Activated CD4-positive, alpha-beta T cell treated with anti-CD3 and anti-CD28 coated beads, Interleukin-10, Interleukin-2, amounts not matched to agents 100 ng/mL and 50 ng/mL, durations not matched to agents 16 hours and 8 hours (primary cell): ENCODE measurements at regions not wholly inside any gene's neighbourhood (a gene's known extent, or its start where the extent isn't known, plus 50 kb on each side); places are given as distances from the start of the nearest gene placed in this dataset.
"Not testable (repeated sequence)": the region's sequence is repeated elsewhere in the genome, so short reads cannot be mapped to it uniquely, and the experiment has no call there.

ENCODE experiments used
- DNase-seq: peaks from one replicate; pipeline ENCODE4 v3.0.0-alpha.2; 2020

DNA sequence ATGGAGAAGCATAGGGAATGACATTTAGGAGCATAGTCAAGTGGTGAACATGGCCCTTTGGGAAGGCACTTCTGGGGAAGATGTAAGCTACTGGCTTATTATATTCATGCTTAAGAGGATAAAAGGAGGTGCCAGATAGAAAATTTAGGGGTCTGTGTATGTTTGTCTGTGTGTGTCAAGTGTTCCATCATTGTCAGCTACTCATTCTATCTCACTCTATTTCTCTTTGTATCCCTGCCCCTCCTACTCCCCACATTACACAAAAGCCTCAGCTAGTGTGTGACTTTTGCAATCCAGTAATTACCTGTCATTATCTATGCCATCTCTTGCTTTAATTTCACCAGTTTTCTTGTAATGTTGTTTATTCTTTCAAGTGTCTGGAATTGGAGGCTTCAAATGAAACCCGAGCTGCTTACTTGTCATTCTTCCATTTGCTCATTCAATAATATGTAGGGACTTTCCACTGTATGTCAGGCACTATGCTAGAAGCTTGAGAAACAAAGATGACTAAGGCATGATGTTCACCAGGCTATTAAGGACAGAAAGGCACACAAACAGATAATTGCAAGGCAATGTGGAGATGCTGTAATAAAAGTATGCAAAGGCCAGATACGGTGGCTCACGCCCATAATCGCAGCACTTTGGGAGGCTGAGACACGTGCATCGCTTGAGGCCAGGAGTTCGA is 229.8 kb upstream of the TEX13C start:
- peak; percentile 2 for DNase-seq

DNA sequence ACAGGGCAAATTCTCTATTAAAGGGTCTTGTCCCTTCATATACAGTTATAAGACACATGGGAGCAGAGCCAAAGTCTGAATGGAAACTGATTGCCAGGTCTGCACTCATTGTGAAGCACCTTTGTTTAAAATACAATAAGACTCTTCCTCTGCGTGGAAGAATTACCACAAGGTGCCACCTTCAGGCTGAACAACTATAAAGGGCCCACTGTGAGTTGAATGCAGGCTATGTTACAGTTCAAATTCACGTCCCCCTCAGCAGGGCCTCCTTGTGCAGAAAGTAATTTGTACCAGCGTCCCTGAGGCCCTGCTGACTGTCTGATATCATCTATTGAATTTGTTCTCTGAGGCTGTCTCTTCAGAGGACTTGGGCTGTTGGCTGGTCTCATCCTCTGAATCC is 225.8 kb upstream of the TEX13C start:
- DNase-seq = no peak

DNA sequence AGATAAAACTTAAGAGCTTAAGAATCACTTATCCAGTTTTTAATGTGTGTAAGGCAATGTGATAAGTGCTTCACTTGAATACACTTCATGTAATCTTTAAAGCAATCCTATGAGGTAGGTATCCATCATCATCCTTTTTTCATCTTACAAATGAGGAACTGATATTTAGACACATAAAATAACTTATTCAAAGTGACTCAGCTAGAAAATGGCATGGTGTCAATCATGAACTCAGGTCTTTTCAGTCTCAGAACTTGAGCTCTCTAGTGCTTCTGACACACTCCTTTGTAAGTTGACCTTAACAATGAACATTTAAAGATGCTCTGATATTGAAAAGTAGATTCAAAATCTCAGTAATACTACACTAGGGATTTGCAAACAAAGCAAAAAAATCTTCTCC is 224.8 kb upstream of the TEX13C start:
- no peak for DNase-seq

DNA sequence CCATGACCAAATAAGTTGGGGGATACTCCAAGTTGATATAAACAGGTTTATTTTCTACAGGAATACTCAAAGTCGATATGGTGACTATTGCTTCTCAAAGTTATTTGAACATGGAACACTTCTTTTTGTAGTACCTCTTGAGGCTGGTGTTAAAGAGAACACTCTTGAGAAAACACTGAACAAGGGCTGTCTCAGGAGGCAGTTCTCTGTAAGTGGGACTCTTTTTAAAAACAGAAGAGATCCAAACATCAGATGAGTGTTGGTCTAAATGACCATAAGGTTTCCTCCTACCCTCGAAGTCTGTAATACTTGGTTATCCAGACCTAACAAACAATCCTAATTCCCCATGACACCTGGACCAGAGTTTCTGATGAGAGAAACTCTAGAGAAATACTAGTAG is 223.2 kb upstream of the TEX13C start:
- DNase-seq = no peak

DNA sequence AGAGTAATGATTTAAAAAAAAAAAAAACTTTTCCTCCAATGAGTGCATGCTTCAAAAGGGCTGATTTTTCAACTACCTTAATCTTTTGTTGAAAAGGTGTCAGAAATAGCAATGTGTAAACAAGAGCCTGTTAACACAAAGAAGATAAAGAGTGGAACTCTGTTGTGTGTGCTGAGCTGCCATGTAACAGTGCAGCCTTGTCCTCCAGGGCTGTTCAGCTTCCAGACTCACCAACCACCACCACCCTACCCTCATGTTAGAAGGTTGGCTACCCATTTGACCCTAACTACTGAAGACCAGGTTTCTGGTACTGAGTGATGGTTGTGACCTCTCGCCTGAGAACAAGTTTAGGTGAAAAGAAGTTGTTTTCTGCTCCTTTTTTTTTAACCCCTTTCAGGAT is 222.8 kb upstream of the TEX13C start:
- DNase-seq = no peak

DNA sequence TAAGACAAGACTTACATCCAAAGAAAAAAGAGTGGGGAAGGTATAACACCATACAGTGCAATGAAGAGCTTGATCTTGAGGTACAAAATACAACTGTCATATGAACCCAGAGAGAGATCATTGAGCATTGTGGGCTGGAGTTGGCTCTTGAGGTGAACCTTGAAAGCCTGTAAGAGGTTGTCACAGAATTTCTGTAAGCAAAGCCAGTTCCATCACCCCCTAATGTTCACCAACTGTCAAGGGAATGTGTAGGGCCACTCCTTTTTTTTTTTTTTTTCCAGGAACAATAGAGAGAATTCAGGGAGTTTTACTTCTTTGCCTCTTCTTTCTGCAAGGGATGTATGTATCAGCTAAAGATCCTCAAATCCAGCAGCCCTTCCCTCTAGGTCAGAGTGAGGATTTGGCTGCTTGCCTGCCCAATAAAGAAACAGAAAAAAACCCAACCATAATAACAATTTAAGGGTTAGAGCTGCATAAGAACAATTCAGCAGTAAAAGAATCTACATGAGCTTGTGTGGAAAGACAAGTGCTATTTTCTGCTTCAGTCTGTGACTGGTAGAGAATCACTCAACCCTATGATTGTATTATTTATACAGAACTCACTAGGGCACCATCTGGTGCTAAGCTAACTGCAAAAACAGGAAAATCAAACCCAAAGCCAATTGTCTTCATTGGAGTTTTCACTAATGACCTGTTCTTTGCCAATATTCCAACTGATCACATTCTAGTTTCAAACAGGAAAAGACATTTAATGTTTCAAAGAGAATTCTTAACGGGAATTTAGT is 217.5 kb upstream of the TEX13C start:
- no peak for DNase-seq

DNA sequence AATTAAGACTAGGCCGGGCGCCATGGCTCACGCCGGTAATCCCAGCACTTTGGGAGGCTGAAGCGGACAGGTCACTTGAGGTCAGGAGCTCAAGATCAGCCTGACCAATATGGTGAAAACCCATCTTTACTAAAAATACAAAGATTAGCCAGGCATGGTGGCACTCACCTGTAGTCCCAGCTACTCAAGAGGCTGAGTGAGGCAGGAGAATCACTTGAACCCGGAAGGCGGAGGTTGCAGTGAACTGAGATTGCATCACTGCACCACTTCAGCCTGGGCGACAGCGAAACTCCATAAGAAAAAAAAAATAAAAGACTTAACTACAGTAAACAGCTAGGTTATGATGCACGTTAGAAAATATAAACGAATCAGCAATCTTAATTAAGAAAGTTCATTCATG is 216.0 kb upstream of the TEX13C start:
- no peak for DNase-seq

DNA sequence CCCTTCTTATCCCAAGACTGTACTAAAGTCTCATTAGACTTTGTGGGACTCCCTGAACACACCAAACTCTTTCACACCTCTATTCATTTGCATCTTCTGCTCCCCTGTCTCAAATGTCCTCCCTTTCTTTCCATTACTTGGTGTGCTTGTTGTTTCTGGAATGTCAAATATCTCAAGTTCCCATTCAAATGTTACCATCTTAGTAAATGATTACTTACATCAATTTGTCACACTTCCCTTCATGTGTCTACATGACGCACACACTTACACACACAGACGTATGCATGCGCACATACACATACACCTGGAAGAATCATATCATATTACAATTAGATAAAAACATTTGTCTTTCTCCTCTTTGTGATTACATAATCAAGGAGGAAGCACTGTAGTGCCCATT is 210.8 kb upstream of the TEX13C start:
- DNase-seq = no peak

DNA sequence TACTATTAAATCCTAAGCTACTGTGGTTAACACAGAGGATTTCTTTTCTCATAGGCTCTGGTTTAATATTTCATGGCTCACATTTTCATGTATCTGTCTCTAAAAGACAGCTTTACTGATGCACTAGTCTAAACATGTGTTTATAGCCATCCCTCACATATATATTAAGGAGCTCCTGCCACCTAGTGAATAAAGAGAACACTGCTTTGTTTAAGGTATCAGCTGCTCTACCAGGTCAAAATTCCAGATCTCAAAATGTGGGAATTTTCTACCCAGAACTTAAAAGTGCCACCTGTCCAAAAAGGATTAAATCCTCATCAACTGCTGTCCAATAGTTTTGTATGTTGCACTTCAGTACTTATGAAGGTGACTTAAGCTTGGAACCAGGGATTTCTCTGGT is 188.5 kb upstream of the TEX13C start:
- peak; percentile 16 for DNase-seq

DNA sequence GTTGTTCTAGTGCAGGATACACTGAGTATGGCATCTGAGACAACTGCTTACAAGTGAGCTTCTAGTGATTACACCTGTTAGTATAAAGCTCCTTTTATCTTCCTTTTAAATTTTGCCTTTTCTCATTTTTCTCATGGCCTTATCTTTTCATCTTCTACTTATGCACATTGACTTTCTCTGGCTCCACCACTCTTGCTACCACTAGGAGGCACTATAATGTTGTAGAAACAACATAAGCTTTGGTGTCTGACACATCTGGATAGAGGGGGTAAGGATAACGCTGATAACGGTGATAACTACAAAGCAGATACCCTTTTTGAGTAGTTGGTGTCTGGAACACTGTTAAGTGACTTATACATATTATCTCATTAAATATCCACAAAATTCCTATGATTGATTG is 187.4 kb upstream of the TEX13C start:
- peak; percentile 60 for DNase-seq

DNA sequence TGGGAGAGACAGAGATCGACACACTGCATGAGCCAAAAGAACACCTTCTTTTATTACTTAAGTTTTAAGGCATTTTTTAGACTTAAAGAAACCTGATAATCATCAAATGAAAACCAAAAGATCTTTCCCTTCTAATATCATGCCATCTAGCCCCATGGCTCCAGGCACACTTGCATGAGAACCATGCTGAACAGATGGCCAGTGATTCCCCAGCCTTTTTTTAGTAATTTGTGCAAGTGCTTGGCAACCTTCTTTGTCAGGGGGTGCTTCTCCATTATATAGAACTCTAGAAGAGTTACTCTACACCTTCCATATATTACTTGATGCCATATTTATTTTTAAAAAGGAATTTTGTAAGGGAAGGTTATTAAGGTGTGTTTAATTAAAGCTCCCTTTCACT is 182.2 kb upstream of the TEX13C start:
- no peak for DNase-seq

DNA sequence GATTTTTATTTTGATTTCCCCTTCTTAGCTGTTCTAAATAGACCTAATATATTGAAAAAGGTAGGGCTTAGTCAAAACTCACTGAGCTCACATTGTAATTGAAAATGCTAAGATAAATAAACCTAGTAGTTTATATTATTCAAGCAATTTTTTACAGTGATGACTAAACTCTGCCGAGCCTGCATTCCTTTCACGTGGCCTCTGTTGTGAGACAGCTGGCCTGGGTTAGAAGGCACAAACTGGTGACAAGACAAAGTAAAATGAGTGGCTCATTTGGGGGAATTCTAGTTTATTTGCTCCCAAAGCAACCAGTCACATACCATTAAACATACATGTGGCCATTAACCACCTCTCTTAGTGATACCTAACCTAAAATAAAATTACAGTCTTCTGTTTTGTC is 169.4 kb upstream of the TEX13C start:
- DNase-seq = no peak

DNA sequence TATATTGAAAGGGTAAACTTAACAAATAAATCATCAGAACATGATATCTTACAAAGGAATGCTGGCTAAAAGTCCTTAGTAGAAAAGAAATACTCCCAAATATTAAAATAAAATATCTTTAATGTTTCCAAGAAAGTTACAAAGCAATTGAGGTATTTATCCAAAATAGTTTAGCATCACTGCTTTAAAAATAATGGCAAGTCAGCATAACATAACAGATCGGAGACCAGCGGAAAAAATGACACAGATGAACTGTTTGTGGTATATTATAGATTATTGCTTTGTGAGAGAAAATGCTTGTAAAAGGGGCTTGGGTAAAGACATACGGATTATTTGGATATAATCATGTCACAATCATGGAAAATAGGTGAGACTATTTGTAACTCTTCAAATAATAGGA is 168.5 kb upstream of the TEX13C start:
- no peak for DNase-seq

DNA sequence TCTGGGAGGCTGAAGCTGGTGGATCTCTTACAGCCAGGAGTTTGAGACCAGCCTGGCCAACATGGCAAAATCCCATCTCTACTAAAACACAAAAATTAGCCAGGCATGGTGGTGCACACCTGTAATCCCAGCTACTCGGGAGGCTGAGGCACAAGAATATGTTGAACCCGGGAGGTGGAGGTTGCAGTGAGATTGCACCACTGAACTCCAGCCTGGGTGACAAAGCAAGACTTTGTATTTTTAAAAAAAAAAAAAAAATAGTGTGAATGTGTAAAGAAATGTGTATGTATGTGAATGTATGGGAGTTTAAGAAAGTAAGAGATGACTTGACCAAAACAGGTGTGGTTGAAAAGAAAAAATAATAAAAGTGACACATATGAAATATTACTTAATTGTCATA is 167.7 kb upstream of the TEX13C start:
- no peak for DNase-seq

DNA sequence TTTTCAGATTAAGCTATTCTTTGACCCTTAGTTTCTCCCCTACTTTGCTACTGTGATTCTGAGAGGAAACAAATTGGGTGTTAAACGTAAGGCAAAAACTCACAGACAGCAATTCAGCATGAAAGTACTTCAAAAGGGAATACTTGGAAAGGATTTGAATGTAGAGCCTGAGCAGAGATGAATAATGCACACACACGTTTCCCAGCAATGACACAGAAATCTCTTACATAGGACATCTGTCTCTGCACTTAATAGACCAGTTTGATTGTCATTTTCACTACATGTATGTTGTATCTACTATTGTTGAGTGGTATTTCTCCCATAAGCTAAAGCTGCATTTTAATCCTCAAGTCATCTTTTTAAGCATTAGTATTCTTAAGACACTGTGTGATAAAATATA is 166.1 kb upstream of the TEX13C start:
- DNase-seq = no peak

DNA sequence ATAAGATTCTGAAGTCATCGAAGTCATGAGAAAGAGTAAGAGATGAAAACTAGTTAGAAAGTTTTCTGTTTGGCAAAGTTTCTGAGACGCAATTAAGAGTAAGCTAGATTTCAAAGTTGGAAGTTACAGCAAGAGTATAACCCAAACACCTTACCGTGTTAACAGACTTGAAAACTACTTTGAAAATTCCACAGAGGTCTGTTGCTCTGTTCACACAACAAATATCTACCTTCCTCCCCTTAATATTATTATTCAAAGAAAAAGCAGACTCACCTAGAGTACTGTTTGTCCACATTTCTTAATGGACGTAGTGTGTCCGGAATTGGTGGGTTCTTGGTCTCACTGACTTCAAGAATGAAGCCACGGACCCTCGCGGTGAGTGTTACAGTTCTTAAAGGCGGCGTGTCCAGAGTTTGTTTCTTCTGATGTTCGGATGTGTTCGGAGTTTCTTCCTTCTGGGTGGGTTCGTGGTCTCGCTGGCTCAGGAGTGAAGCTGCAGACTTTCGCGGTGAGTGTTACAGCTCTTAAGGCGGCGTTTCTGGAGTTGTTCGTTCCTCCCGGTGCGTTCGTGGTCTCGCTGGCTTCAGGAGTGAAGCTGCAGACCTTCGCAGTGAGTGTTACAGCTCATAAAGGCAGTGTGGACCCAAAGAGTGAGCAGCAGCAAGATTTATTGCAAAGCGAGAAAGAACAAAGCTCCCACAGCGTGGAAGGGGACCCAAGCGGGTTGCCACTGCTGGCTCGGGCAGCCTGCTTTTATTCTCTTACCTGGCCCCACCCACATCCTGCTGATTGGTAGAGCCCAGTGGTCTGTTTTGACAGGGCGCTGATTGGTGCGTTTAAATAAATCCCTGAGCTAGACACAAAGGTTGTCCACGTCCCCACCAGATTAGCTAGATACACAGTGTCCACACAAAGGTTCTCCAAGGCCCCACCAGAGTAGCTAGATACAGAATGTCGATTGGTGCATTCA is 165.1 kb upstream of the TEX13C start:
- DNase-seq = not testable (repeated sequence)

DNA sequence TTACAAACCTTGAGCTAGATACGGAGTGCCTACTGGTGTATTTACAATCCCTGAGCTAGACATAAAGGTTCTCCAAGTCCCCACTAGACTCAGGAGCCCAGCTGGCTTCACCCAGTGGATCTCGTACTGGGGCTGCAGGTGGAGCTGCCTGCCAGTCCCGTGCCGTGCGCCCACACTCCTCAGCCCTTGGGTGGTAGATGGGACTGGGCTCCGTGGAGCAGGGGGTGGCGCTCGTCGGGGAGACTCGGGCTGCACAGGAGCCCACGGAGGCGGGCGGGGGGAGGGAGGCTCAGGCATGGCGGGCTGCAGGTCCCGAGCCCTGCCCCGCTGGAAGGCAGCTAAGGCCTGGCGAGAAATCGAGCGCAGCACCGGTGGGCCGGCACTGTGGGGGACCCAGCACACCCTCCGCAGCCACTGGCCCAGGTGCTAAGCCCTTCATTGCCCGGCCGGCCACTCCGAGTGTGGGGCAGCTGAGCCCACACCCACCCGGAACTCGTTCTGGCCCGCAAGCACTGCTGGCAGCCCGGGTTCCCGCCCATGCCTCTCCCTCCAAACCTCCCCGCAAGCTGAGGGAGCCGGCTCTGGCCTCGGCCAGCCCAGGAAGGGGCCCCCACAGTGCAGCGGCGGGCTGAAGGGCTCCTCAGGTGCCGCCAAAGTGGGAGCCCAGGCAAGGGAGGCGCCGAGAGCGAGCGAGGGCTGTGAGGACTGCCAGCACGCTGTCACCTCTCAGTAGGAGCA is 164.2 kb upstream of the TEX13C start:
- DNase-seq = not testable (repeated sequence)

DNA sequence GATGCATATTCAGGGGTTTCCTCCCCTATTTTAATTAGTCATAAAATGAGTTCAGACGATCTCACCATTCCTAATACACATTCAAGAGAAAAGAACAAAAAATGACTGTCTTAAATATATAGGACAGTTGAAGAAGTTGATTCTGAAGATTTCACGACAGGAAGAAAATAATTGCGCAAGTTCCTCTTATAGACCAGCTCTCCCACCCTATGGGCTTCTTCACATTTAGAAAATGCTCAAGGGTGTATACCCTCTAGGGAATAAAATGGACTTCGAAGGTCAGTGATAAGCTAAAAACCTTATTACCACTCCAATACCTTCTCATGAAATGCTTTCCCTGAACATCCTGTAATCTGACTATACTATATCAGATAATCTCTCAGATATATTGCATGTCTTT is 149.2 kb upstream of the TEX13C start:
- DNase-seq = no peak

DNA sequence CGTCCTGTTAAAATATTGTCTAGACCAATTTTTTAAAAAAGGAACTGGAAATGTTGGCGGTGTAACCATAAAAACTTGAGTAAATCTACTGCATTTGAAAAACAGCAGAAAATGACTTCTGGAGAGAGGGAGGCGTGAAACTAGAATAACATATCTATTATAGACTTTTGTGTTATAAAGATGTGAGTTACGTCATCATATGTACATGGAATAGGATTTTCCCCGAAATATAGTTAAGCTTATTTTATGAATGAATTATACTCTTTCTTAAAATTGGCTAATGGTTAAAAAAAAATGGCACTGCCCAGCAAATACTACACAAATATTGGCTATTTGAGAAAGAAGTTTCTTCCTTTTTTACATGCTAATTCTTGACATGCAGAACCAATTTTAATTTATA is 147.1 kb upstream of the TEX13C start:
- DNase-seq = no peak

DNA sequence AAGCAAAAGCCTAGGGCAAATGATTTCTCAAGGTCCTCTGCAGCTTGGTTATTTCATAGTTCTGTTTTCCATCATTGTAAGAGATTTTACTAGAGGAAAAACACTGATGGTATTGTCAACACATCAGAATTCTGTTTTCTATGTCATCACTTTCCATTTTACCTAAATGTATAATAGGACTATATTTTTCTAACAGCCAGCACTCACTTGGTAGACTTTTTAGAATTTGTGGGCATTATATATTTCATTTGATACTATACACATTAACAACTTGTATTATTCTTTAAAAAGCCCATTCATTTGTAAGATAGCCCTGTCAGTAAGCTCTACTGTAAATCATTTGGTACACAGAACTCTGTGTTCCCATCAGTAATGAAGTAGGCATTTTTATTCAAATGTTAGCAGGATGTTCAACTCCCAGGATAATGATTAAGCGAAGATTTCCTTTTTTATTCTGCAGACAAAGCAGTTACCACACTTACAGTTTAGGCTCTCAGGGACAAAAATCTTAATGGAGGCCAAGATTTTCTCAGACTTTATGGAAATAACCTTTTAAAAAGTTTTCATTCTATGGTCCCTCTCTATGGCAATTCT is 143.6 kb upstream of the TEX13C start:
- no peak for DNase-seq

DNA sequence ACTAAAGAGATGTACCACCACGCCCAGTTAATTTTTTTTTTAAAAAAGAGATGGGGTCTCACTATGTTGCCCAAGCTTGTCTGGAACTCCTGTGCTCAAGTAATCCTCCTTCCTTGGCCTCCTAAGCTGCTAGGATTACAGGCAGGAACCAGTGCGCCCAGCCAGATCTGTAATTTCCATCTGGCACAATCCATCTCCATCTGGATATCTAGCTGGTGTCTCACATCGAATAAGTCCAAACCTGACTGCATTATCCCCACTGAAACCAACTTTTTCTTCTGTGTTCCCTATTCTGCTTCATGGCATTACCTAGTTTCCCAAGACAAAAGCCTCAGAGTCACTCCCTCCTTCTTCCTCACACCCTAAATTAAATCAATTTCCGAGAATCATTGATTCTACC is 125.8 kb upstream of the TEX13C start:
- DNase-seq = no peak

DNA sequence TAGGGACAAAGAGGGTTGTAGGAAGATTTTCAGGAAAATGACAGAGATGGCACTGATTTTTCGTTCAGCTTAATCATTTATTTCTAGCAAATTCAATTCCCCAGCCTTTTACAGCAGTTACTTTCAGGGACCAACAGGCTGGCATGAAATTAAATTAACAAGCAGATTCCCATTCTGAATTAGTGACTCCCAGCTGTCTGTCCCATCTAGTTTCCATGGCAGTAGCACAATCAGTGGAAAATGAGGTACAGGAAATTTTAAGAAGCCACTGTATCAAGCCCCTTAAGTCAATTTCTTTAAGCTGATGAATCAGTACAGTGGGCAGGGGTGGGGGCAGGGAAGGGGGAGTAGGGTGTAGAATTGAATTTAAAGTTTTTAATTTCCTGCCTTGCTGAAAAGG is 121.1 kb upstream of the TEX13C start:
- DNase-seq = no peak
